SHP77 (cell line): ENCODE measurements at regions not wholly inside any gene's neighbourhood (a gene's known extent, or its start where the extent isn't known, plus 50 kb on each side); places are given as distances from the start of the nearest gene placed in this dataset.
"Not testable (repeated sequence)": the region's sequence is repeated elsewhere in the genome, so short reads cannot be mapped to it uniquely, and the experiment has no call there.

Experiments used
- DNase-seq, 2 experiments: peaks; one replicate each; lab custom pipeline; 2025; lab: John Stamatoyannopoulos, UW

DNA sequence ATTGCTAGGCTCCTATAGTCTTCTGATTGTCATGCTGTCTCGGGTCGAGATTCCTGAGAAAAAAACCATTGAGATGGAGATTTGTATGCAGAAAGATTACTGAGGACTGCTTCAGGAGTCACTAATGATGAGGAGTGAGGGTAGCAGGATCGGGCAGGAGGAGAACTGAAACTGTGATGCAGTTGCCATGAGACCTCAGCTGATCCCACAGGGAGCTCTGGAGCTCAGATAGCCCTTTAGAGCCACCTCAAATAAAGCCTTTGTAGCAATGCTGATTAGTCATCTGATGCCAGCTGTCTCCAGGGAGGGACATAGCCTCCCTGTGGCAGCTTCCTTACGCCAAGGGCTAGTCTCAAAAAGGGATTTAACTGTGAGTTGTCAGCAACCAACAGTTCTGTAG is 256.9 kb downstream of the DMAC1 start:
- DNase-seq: peak in 1 of 2 experiments; percentile 7

DNA sequence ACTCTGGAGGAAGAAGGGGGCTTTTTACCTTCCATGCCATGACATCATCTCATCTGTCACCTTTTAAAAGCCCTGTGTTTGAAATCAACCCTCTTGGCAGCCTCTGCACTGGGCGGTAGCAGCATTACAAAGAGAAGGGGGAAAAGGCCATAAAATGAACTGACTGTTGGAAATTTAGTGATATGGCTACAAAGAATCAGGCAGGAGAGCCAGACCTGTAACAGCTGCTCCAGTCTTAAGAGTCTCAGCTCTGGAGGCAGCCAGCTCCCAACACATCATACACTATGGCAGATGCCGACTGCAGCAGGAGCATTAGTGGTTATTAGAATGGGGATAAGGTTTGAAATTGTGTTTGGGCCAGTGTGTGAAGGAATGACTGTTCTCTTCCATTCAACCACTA is 257.5 kb downstream of the DMAC1 start:
- DNase-seq: peak in 1 of 2 experiments; percentile 6

DNA sequence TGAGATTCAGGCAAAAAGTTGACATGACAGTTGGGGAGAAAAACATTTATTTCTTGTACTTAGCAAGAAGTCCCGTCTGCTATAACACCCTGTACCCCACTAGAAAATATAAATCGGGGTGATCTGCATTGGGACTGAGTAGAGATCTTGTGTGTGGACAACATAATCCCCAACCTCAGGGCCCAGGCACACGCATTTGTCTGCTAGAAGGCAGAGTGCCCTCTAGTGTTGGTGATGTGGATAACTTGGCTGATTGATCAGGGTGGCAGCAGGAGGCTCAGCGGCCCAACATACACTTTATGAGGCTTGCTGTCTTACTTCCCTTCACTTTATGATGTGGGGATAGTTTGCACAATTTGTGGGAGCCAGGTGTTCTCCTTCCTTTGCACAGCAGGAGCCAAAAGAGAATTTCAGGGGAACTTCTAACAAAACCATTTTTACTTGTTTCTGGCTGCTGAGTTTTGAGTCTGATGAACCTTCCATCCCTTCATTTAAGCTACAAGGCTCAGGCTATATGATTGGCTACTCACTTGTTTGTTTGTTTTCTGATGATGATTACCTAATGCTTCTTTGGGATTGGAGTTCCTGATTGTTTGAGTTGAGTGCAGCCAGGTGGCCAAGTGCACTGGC is 263.2 kb downstream of the DMAC1 start:
- peak; percentile 21 to 29 for DNase-seq

DNA sequence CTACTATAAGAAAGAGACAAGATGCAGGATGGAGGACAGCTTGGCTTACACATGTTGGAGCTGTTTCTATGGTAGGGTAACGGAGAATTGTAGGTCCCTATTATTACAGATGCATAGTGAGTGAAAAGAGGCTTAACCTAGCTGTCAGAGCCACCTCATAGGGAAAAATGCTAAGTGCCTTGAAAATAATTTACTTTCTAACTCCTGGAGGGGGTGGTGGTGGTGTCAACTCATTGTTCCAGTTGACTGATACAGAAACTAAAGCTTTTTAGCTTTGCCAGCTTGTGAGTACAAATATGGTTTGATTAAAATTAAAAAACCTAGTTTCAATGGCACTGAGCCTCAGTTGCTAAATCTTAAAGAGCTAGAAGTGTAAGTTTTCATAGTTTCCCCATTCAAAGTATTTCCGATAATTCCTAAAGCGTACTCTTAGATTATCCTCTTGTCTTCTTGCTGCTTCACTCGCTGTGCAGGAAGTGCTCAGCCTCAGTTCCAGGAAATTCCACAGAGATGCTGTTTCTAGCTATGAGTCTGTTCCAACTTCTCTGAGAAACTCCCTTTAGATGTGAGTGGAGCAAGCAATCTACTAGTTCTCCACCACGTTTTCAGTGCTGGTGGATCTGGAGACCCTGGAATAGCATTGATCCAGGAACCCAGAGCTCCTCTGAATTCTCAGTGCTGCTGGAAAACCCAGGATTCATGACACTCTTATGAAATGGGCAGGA is 265.2 kb downstream of the DMAC1 start:
- DNase-seq: no peak

DNA sequence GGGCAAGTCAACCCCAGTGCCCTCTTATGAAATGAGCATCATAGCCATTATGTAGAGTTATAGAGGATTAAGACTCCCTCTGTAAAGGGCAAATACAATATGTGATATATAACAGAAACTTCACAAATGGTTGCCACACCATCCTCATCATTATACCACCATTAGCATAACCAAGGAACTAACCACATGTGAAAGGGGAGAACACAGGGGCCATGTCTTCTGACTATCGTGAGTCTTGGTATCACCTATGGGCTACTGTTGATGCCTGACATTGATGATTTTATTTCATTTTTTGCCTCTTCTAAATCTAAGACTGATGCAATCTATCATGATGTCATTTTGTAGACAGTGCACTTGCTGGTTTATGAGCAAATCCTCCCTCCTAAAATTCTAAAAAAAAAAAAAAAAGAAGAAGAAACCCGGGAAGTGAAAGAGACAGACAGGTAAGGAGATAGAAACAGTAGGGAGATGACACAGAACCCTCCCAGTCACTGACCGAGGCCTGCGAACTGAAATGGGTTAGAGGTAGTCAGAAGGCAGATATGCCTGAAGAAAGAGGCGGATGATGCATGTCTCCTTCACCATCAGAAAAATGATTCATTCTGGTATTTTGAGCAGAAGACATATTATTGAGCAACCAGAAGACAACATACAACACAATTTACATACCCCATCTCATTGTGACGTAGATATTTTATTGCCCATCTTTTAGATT is 266.0 kb downstream of the DMAC1 start:
- no peak for DNase-seq

GRCh38 chr9:7523426-7524043 is 276.0 kb downstream of the DMAC1 start:
- no peak for DNase-seq

- no peak for DNase-seq
Observed at GRCh38 chr9:7520396-7520795, 279.2 kb downstream of the DMAC1 start.

DNA sequence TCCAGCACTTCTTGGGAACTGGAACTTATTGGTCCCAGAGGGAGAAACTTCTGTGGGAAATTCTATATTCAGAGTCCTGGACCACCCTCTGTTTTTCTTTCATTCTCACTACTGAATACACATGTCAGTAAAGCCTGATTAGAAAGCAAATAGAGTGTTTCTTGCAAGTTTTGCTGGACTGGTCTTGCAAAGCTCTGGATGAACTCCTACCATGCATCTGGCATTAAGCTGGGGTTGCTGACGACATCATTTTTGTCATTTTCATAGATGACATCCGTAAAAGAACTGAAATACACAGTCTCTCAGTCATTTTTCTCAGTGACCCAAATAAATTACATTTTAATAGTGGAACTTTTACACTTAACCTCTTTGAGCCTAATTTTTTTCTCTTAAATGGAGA is 283.2 kb downstream of the DMAC1 start:
- no peak for DNase-seq

DNA sequence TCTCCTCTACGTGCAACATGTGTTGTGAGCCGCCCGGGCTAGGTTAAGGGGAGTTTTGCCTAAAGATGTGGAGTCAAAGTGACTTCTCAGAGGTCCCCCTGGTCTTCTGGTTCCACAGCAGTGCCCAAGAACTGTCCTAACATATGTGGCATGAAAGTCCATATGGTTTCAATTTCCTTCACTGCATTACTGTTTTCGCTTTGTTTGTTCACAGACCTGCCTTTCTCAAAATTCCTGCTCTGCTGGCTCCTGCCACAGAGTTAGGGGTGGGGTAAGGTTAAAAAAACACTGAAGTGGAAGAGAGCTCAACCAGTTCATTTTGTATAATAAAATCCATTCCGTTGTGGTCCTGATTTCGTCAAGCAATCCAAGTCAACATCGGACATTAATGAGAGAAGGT is 289.4 kb downstream of the DMAC1 start:
- no peak for DNase-seq

DNA sequence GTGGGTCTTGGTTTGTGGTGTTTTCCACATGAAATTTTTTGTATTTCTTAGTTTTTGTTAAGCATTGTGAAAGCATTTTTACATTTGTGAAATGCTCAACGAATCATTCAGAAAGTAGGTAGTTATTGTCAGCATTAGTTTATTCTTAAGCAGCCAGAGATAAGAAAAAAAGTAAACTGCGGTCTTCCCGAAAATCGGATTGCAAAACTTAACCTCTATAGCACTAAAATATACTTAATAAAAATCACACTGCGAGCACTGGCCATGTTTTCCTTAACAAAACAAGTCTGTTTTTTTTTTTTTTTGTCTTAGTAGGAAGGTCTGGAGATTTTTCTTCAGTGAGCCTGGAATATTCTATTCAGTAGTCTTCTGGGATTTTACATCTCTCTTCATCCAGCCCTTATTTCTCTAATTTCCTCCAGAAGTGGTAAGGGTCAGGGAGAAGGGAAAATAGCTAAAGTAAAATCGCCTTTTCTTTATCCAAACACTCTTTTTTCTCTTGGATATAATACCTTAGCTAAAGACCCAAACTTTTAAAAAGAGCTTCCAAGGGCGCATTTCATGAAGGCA is 289.9 kb downstream of the DMAC1 start:
- no peak for DNase-seq

DNA sequence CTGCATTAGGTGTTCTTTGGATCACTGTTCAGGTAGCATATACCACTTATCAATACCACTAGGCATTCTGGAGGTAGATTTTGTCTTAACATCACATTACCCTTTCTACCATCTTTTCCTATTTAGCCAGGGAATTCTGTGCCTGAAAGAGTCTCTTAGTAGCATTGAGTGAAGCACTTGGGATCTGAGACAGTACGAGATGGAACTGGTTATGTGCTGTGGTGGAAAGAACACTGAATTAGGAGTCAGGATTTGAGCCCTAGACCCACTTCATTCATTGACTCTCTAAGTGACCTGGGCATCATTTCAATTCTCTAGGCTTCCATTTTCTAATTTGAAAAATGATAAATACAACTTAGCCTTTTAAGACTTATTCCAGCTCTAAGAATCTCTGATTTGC is 291.1 kb downstream of the DMAC1 start:
- DNase-seq: no peak

GRCh38 chr9:7507566-7508270 is 291.9 kb downstream of the DMAC1 start:
- DNase-seq: no peak

DNA sequence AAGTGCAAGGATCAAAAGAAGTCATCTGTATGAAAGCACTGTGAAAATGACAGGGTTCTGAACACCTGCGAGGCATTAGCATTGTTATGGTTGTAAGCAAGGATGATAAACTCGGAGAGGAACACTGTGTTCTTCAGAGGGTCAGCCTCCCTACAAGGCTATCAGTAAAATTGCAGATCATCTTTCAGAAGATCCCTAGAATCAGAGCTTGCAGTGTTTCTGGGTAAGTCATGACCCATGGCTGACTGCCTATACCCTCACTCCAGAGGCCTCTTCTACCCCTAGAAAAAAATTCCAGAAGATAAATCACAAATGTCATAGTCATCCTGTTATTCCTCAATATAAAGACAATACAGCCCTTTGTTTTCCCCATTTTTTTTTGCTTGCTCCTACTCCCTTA is 292.6 kb downstream of the DMAC1 start:
- DNase-seq: no peak

DNA sequence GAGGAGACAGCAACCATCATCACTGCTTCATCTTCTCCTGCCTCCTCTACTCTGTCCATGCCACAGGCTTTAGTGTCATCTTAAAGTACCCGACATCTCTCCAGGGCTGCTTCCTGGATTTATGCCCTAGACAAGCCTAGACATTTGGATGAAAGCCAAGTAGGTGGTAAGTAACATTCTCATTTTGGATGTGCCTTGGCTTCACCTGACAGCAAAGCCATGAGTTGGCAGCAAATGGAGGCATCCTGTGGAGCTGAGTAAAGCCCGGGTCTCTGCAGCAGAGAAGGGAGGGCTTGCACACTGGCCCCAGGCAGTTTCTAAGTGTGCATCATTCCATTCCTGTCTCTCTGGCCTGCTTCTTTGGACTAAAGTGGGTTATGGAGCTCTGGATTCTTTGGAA is 299.1 kb downstream of the DMAC1 start:
- DNase-seq: no peak

DNA sequence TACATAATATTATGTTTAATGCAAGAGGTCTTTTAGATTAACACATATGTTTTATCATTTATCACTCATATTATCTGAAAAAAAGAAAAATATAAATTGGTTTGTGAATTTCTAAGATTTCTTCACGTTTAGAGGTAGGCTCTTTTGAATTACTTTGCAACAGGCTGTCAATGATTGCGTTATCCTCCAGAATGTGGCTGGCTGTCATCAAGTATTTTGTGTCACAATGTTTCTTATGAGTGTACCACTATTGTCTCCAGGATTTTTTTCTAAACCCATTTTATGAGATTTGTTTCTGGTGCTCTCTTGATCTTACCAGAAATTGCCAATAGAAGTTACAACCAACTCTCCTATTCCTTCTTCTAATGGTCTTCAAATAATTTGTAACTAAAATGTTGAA is 307.9 kb downstream of the DMAC1 start:
- no peak for DNase-seq

GRCh38 chr9:7490317-7491108 is 309.1 kb downstream of the DMAC1 start:
- no peak for DNase-seq

DNA sequence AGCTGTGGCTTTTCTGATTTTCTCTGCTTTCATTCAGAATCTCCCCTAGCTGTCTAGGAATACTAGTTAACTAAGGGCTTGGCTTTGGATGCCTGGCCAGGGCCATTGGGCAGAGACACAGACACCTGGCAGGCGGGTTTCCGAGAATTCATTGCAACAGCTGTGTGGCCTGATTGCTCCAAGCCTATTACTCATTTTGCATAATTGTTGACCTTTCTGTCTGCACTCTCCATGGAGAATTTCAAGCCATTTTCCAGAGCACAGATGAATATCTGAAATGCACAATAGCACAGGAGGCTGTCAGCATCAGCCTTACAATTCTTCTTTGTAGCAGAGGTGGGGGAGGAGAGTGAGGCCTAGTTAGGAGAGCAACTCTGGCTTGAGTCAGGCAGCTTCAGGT is 310.5 kb downstream of the DMAC1 start:
- DNase-seq: peak; percentile 85 to 87

DNA sequence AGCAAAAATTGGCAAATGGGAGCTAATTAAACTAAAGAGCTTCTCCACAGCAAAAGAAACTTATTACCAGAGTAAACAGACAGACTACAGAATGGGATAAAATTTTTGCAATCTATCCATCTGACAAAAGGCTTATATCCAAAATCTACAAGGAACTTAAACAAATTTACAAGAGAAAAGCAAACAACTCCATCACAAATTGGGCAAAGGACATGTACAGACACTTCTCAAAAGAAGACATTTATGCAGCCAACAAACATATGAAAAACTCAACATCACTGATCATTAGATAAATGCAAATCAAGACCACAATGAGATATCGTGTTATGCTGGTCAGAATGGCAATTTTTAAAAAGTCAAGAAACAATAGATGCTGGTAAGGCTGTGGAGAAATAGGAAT is 315.6 kb downstream of the DMAC1 start:
- not testable (repeated sequence) for DNase-seq

GRCh38 chr9:7481570-7481969 is 318.0 kb downstream of the DMAC1 start:
- DNase-seq: no peak

- DNase-seq: no peak
Observed at GRCh38 chr9:7479300-7479699, 320.3 kb downstream of the DMAC1 start.

- no peak for DNase-seq
Observed at GRCh38 chr9:7478646-7479045, 320.9 kb downstream of the DMAC1 start.
